ENCODE measurements at regions not wholly inside any gene's neighbourhood (a gene's known extent, or its start where the extent isn't known, plus 50 kb on each side); places are given as distances from the start of the nearest gene placed in this dataset.

- TF ChIP-seq LEF1 (IDR thresholded peaks at IDR 0.05; ENCODE audit: borderline replicate concordance): no peak
- TF ChIP-seq FOXK2 (IDR thresholded peaks at IDR 0.05): no peak
Measured at GRCh38 chr15:77803487-77803886, 170.8 kb upstream of the LINGO1 start.

Data from HEK293T (cell line).